ENCODE measurements at regions not wholly inside any gene's neighbourhood (a gene's known extent, or its start where the extent isn't known, plus 50 kb on each side); places are given as distances from the start of the nearest gene placed in this dataset.

- POLR2A ChIA-PET = no interaction called here
- TF ChIP-seq ARNT (IDR thresholded peaks at IDR 0.05) (no peak), ZNF384 (IDR thresholded peaks at IDR 0.05) (no peak), SP1 (IDR thresholded peaks at IDR 0.05) (no peak), FOXK2 (IDR thresholded peaks at IDR 0.05) (no peak), FOXM1 (IDR thresholded peaks at IDR 0.05; ENCODE audit: borderline replicate concordance) (no peak), SUZ12 (IDR thresholded peaks at IDR 0.05) (no peak), NFRKB (IDR thresholded peaks at IDR 0.05) (no peak), ELF4 (IDR thresholded peaks at IDR 0.05) (no peak), L3MBTL2 (conservative IDR thresholded peaks at IDR 0.05) (no peak), CTBP1 (IDR thresholded peaks at IDR 0.05; ENCODE audit: borderline replicate concordance) (no peak), TARDBP (IDR thresholded peaks at IDR 0.05) (no peak), BHLHE40 (IDR thresholded peaks at IDR 0.05; ENCODE audit: borderline replicate concordance) (no peak), FOXA1 (IDR thresholded peaks at IDR 0.05) (no peak), LEF1 (IDR thresholded peaks at IDR 0.05; ENCODE audit: borderline replicate concordance) (no peak), HDGF (IDR thresholded peaks at IDR 0.05; ENCODE audit: borderline replicate concordance) (no peak)
- TF ChIP-seq, protein P1, sequence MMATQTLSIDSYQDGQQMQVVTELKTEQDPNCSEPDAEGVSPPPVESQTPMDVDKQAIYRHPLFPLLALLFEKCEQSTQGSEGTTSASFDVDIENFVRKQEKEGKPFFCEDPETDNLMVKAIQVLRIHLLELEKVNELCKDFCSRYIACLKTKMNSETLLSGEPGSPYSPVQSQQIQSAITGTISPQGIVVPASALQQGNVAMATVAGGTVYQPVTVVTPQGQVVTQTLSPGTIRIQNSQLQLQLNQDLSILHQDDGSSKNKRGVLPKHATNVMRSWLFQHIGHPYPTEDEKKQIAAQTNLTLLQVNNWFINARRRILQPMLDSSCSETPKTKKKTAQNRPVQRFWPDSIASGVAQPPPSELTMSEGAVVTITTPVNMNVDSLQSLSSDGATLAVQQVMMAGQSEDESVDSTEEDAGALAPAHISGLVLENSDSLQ (IDR thresholded peaks at IDR 0.05) = no peak
- CTCF ChIA-PET = interaction anchor here (0.6 kb wide), 1 partner anchor 19 kb away, joined by 3 read pairs; no protein-coding TSS in a partner anchor
- DNase-seq (ENCODE audit: extremely low spot score) = no peak
These were observed 411.4 kb upstream of the SOX5 start for GRCh38 chr12:24360907-24361306.

DNA sequence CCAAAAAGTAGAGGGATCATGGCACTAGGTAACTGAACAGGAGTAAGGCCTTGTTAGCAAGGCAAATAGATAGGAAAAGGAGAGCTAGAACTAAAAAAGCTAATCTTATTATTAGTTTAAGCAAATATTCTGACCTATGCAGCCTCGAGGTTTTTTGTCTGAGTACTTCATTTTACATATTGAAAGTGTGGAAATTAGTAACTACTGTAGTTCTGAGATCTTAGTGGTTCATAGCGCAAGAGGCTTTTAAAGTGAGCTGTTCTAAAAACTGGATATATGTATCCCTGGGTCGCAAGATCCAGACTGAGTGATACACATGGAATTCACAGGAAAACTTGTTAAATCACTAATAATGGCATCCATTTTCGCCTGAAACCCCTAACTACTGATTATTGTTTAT, 411.0 kb upstream of the SOX5 start:
- no peak for DNase-seq (ENCODE audit: extremely low spot score)
- CTCF ChIA-PET = no interaction called here
- POLR2A ChIA-PET = no interaction called here
- TF ChIP-seq FOXM1 (IDR thresholded peaks at IDR 0.05; ENCODE audit: borderline replicate concordance) (no peak), SUZ12 (IDR thresholded peaks at IDR 0.05) (no peak)

GRCh38 chr12:24360057-24360456, 410.6 kb upstream of the SOX5 start:
- TF ChIP-seq SP1 (IDR thresholded peaks at IDR 0.05) (no peak), BHLHE40 (IDR thresholded peaks at IDR 0.05; ENCODE audit: borderline replicate concordance) (no peak), FOXM1 (IDR thresholded peaks at IDR 0.05; ENCODE audit: borderline replicate concordance) (no peak), CTBP1 (IDR thresholded peaks at IDR 0.05; ENCODE audit: borderline replicate concordance) (no peak), ZNF384 (IDR thresholded peaks at IDR 0.05) (no peak), ELF4 (IDR thresholded peaks at IDR 0.05) (no peak), FOXK2 (IDR thresholded peaks at IDR 0.05) (no peak), LEF1 (IDR thresholded peaks at IDR 0.05; ENCODE audit: borderline replicate concordance) (no peak), NFRKB (IDR thresholded peaks at IDR 0.05) (no peak), SUZ12 (IDR thresholded peaks at IDR 0.05) (no peak), ARNT (IDR thresholded peaks at IDR 0.05) (no peak), TARDBP (IDR thresholded peaks at IDR 0.05) (no peak), FOXA1 (IDR thresholded peaks at IDR 0.05) (no peak), L3MBTL2 (conservative IDR thresholded peaks at IDR 0.05) (no peak), HDGF (IDR thresholded peaks at IDR 0.05; ENCODE audit: borderline replicate concordance) (no peak)
- TF ChIP-seq, protein P1 (IDR thresholded peaks at IDR 0.05) = no peak
- ChIA-PET CTCF (interaction anchor here (0.6 kb wide), 1 partner anchor 36 kb away, joined by 8 read pairs; no protein-coding TSS in a partner anchor), POLR2A (no interaction called here)
- DNase-seq (ENCODE audit: extremely low spot score) = no peak

DNA sequence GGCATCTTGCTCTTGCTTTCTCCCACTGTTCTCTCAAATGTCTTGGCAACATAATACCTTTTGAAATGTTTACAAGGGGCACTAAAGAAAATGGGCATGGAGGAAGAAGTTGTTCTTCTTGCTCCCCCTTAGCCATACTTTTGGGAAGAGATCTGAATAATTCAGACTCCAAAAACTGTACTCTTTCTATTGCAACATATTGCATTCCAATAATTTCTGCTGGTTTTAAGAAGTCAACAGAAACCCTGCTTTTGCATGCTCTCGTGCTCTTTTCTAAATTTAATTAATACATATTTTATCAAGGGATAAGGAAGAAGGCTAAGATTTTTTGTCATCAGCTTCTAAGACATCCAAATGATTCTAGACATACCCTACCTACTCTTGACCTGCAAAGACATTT, 409.9 kb upstream of the SOX5 start:
- TF ChIP-seq FOXK2 (IDR thresholded peaks at IDR 0.05) = no peak
- POLR2A ChIA-PET = no interaction called here
- DNase-seq (ENCODE audit: extremely low spot score) = no peak
- CTCF ChIA-PET = interaction anchor here (0.6 kb wide), 1 partner anchor 35 kb away, joined by 8 read pairs; no protein-coding TSS in a partner anchor

GRCh38 chr12:24356240-24356804, 406.9 kb upstream of the SOX5 start:
- ChIA-PET POLR2A (no interaction called here), CTCF (no interaction called here)
- TF ChIP-seq ELF4 (IDR thresholded peaks at IDR 0.05) (no peak), NFRKB (IDR thresholded peaks at IDR 0.05) (no peak), SP1 (IDR thresholded peaks at IDR 0.05) (no peak), ARNT (IDR thresholded peaks at IDR 0.05) (no peak), L3MBTL2 (conservative IDR thresholded peaks at IDR 0.05) (no peak), ZNF384 (IDR thresholded peaks at IDR 0.05) (no peak), TARDBP (IDR thresholded peaks at IDR 0.05) (no peak), FOXK2 (IDR thresholded peaks at IDR 0.05) (no peak), HDGF (IDR thresholded peaks at IDR 0.05; ENCODE audit: borderline replicate concordance) (no peak), FOXM1 (IDR thresholded peaks at IDR 0.05; ENCODE audit: borderline replicate concordance) (no peak), LEF1 (IDR thresholded peaks at IDR 0.05; ENCODE audit: borderline replicate concordance) (no peak), BHLHE40 (IDR thresholded peaks at IDR 0.05; ENCODE audit: borderline replicate concordance) (no peak), CTBP1 (IDR thresholded peaks at IDR 0.05; ENCODE audit: borderline replicate concordance) (no peak), FOXA1 (IDR thresholded peaks at IDR 0.05) (no peak)
- TF ChIP-seq, protein P1 (IDR thresholded peaks at IDR 0.05) = no peak
- no peak for DNase-seq (ENCODE audit: extremely low spot score)

- TF ChIP-seq ELF4 (IDR thresholded peaks at IDR 0.05) (no peak), L3MBTL2 (conservative IDR thresholded peaks at IDR 0.05) (no peak), FOXA1 (IDR thresholded peaks at IDR 0.05) (no peak), FOXM1 (IDR thresholded peaks at IDR 0.05; ENCODE audit: borderline replicate concordance) (no peak), TARDBP (IDR thresholded peaks at IDR 0.05) (no peak), LEF1 (IDR thresholded peaks at IDR 0.05; ENCODE audit: borderline replicate concordance) (no peak), CTBP1 (IDR thresholded peaks at IDR 0.05; ENCODE audit: borderline replicate concordance) (no peak), HDGF (IDR thresholded peaks at IDR 0.05; ENCODE audit: borderline replicate concordance) (no peak), FOXK2 (IDR thresholded peaks at IDR 0.05) (no peak), ZNF384 (IDR thresholded peaks at IDR 0.05) (no peak)
- no peak for DNase-seq (ENCODE audit: extremely low spot score)
- CTCF ChIA-PET = no interaction called here
These were observed 402.9 kb upstream of the SOX5 start for GRCh38 chr12:24352363-24352762.

More at GRCh38 chr12:24352363-24352762, 402.9 kb upstream of the SOX5 start:
- POLR2A ChIA-PET = no interaction called here
